ENCODE measurements at regions not wholly inside any gene's neighbourhood (a gene's known extent, or its start where the extent isn't known, plus 50 kb on each side); places are given as distances from the start of the nearest gene placed in this dataset.
"Not testable (repeated sequence)": the region's sequence is repeated elsewhere in the genome, so short reads cannot be mapped to it uniquely, and the experiment has no call there.

DNA sequence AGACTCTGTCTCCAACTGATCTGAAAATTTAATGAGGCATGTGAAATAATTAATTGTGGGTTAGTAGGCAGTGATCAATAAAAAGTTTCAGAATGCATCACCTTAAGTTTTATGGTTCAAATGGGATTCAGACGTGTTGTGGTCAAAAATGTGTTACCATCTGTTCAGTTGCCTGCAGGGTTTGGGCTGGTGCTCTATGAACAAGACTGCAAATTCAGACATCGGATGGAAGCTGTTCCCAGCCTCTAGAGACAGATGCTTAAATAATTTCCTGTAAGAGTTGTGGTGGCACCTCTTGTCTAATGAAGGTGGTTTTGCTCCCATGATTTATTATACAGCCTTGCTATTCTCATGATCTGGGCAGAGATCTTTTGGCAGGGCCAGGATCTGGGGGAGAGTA is 113.6 kb downstream of the VCY start:
- no peak for TF ChIP-seq CTCF (conservative IDR thresholded peaks at IDR 0.05)
- H3K27ac ChIP-seq: no peak overlapping the region

DNA sequence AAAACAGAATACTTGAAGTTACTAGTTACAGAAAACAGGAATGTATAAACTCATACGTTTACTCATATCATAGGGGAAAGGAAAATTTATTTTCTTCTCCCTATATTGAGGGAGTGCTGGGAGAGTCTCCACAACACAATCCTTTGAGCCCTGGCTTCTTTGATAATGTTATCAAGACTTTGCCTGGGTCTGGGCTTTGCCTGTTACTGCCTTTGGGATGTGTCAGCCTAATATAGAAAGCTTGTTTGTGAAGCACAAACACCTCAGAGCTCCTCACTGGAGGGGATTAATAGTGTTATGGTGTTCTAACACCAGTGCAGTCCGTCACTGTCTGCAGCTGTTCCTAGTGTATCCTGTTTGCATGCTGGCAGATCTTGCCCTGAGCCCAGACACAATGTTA is 107.8 kb downstream of the VCY start:
- no peak for TF ChIP-seq CTCF (conservative IDR thresholded peaks at IDR 0.05)
- no peak overlapping the region; the same call in 1 of the 2 replicates for H3K27ac ChIP-seq

GRCh38 chrY:13881096-13881495 is 105.2 kb downstream of the VCY start:
- no peak overlapping the region; the same call in 1 of the 2 replicates for H3K27ac ChIP-seq
- no peak for TF ChIP-seq CTCF (conservative IDR thresholded peaks at IDR 0.05)

GRCh38 chrY:13882829-13883228 is 103.4 kb downstream of the VCY start:
- TF ChIP-seq CTCF (conservative IDR thresholded peaks at IDR 0.05): no peak
- no peak overlapping the region for H3K27ac ChIP-seq

DNA sequence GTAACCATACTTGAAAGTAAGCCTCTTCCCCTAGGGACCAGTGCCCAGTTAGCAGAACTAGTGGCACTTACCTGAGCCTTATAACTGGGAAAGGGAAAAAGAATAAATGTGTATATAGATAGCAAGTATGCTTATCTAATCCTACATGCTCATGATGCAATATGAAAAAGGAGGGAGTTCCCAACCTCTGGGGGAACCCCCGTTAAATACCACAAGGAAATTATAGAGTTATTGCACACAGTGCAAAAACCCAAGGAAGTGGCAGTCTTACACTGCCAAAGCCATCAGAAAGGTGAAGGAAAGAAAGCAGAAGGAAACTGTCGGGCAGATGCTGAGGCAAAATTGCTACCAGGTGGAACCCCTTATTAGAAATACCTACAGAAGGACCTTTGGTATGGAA is 92.2 kb downstream of the VCY start:
- H3K27ac ChIP-seq: not testable (repeated sequence)

DNA sequence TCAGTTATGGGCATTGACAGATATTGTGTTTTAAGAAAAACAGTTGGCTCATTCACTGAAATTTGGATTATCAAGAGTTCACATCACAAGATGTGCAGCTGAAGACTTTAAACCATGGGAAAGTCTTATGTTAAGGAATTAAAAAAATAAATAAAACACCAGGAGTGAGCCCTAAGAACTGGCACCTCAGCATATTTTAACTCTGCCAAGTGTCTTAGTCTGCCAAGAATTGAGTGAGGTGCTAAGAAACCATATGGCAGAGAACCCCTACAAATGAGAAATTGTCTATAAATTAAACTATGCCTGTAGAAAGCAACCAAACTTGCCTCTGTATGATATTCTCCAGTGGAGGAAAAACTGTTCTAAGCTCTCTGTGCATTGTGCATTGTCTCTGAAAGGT is 78.5 kb downstream of the VCY start:
- H3K27ac ChIP-seq: no peak overlapping the region
- no peak for TF ChIP-seq CTCF (conservative IDR thresholded peaks at IDR 0.05)

GRCh38 chrY:13930436-13930835 is 55.8 kb downstream of the VCY start:
- not testable (repeated sequence) for H3K27ac ChIP-seq
